IMR-90 (cell line): ENCODE measurements at regions not wholly inside any gene's neighbourhood (a gene's known extent, or its start where the extent isn't known, plus 50 kb on each side); places are given as distances from the start of the nearest gene placed in this dataset.
"Not testable (repeated sequence)": the region's sequence is repeated elsewhere in the genome, so short reads cannot be mapped to it uniquely, and the experiment has no call there.

ENCODE experiments used
- ATAC-seq: fragments of 200-7000 bp; cut with Tn5 transposase; 2 replicates; pipeline ENCODE4 v1.9.1; 2020; ENCODE audit warnings: low read depth, mild to moderate bottlenecking, moderate library complexity
- BruUV-seq: library from RNA; stranded (reverse); fragments of 400-500 nt; replicated peaks from 2 replicates; lab custom pipeline; 2021; lab: Mats Ljungman, UMichigan
- CTCF ChIA-PET: fragments of 300-600 bp; formaldehyde crosslinking; extraction: SDS; loops from one replicate; lab custom pipeline; 2021; ENCODE audit warnings: antibody characterized with exemption; lab: Yijun Ruan, JAX
- POLR2A ChIA-PET: fragments of 300-600 bp; sonication (Branson Sonifier 250); formaldehyde crosslinking; loops from one replicate; lab custom pipeline; 2022; ENCODE audit warnings: antibody characterized with exemption; ENCODE audit not compliant: unreplicated experiment; lab: Charles Lee
- DNase-seq: peaks from one replicate; pipeline ENCODE4 v3.0.0; 2013
- H2AFZ ChIP-seq: replicated peaks from 2 replicates; pipeline ENCODE3; 2013; ENCODE audit warnings: low read length, mild to moderate bottlenecking; ENCODE audit not compliant: poor library complexity
- H2AK5ac ChIP-seq: 2 replicates; pipeline ENCODE4 v1.6.1; 2013; ENCODE audit warnings: low read depth, low read length, inconsistent platforms
- H2AK9ac ChIP-seq: replicated peaks from 2 replicates; pipeline ENCODE3; 2013; ENCODE audit warnings: mild to moderate bottlenecking, low read depth, low read length, moderate library complexity; ENCODE audit not compliant: poor library complexity
- H2BK120ac ChIP-seq: 2 replicates; pipeline ENCODE4 v1.6.1; 2013; ENCODE audit warnings: low read depth, low read length, inconsistent platforms
- H2BK15ac ChIP-seq: 3 replicates; pipeline ENCODE4 v1.6.1; 2013; ENCODE audit warnings: low read depth, low read length, inconsistent platforms
- H2BK20ac ChIP-seq: 2 replicates; pipeline ENCODE4 v1.6.1; 2013; ENCODE audit warnings: low read depth, mild to moderate bottlenecking, inconsistent platforms, low read length, moderate library complexity
- H2BK5ac ChIP-seq: 2 replicates; pipeline ENCODE4 v1.6.1; 2013; ENCODE audit warnings: mild to moderate bottlenecking, low read depth, low read length, inconsistent platforms; ENCODE audit not compliant: poor library complexity, severe bottlenecking
- H3K14ac ChIP-seq: replicated peaks from 2 replicates; pipeline ENCODE4 v1.6.1; 2013; ENCODE audit warnings: low read depth, low read length, inconsistent platforms
- H3K18ac ChIP-seq: 2 replicates; pipeline ENCODE4 v1.6.1; 2013; ENCODE audit warnings: low read depth, low read length, control low read depth
- H3K23ac ChIP-seq: 2 replicates; pipeline ENCODE4 v1.6.1; 2013; ENCODE audit warnings: low read depth, low read length, inconsistent platforms
- H3K27ac ChIP-seq: 2 replicates; pipeline ENCODE4 v1.5.1; 2013; ENCODE audit warnings: mild to moderate bottlenecking, control low read depth, low read length; ENCODE audit not compliant: insufficient read depth
- H3K27me3 ChIP-seq: 2 replicates; pipeline ENCODE4 v1.6.1; 2013; ENCODE audit warnings: low read length; ENCODE audit not compliant: control insufficient read depth, insufficient read depth
- H3K36me3 ChIP-seq: 2 replicates; pipeline ENCODE4 v1.6.1; 2013; ENCODE audit warnings: low read length, mixed read lengths; ENCODE audit not compliant: control insufficient read depth, insufficient read depth
- H3K4ac ChIP-seq: 2 replicates; pipeline ENCODE4 v1.6.1; 2013; ENCODE audit warnings: low read depth, low read length, inconsistent platforms
- H3K4me1 ChIP-seq: 2 replicates; pipeline ENCODE4 v1.6.1; 2013; ENCODE audit warnings: low read length, mixed read lengths; ENCODE audit not compliant: control insufficient read depth, insufficient read depth
- H3K4me2 ChIP-seq: 2 replicates; pipeline ENCODE4 v1.6.1; 2013; ENCODE audit warnings: low read depth, mild to moderate bottlenecking, control low read depth, low read length, moderate library complexity
- H3K4me3 ChIP-seq: 2 replicates; pipeline ENCODE4 v1.5.1; 2013; ENCODE audit warnings: low read depth, mild to moderate bottlenecking, control low read depth, low read length, moderate library complexity; ENCODE audit not compliant: insufficient read depth
- H3K56ac ChIP-seq: 2 replicates; pipeline ENCODE4 v1.6.1; 2013; ENCODE audit warnings: low read length, inconsistent platforms; ENCODE audit not compliant: insufficient read depth; ENCODE audit errors: extremely low read depth
- H3K79me1 ChIP-seq, 2 experiments: 2 replicates each; pipeline ENCODE4 v1.6.1; 2013; ENCODE audit warnings: low read length in 2 of 2, inconsistent platforms in 1 of 2, low read depth in 1 of 2
- H3K9ac ChIP-seq: 2 replicates; pipeline ENCODE4 v1.6.1; 2013; ENCODE audit warnings: low read depth, low read length, control low read depth
- H3K9me1 ChIP-seq: 2 replicates; pipeline ENCODE4 v1.6.1; 2013; ENCODE audit warnings: low read length, inconsistent platforms; ENCODE audit not compliant: insufficient read depth
- H3K9me3 ChIP-seq: 2 replicates; pipeline ENCODE4 v1.6.1; 2013; ENCODE audit warnings: low read length; ENCODE audit not compliant: control insufficient read depth, insufficient read depth
- H4K20me1 ChIP-seq: 2 replicates; pipeline ENCODE4 v1.6.1; 2013; ENCODE audit warnings: low read length, inconsistent platforms; ENCODE audit not compliant: insufficient read depth
- H4K5ac ChIP-seq: 2 replicates; pipeline ENCODE4 v1.6.1; 2013; ENCODE audit warnings: mild to moderate bottlenecking, low read depth, low read length, control low read depth
- H4K8ac ChIP-seq, 2 experiments: 2 replicates each; pipeline ENCODE4 v1.6.1; 2013; ENCODE audit warnings: low read depth in 2 of 2, low read length in 2 of 2, control low read depth in 1 of 2, inconsistent platforms in 1 of 2
- H4K91ac ChIP-seq: 2 replicates; pipeline ENCODE4 v1.6.1; 2013; ENCODE audit warnings: low read depth, low read length, inconsistent platforms; ENCODE audit not compliant: insufficient read depth
- BHLHE40 ChIP-seq: fragments of 150-350 bp; IDR thresholded peaks from 2 replicates; pipeline ENCODE4 v1.6.1; 2016; ENCODE audit warnings: mild to moderate bottlenecking, low read depth, low read length
- CEBPB ChIP-seq: IDR thresholded peaks from 2 replicates; pipeline ENCODE4 v1.6.1; 2012; ENCODE audit warnings: low read depth, low read length, improper control_type of control experiment
- FOS ChIP-seq: fragments of 150-350 bp; IDR thresholded peaks from 2 replicates; pipeline ENCODE4 v1.6.1; 2016; ENCODE audit warnings: low read depth, low read length
- MAZ ChIP-seq: IDR thresholded peaks from 2 replicates; pipeline ENCODE4 v1.6.1; 2012; ENCODE audit warnings: low read depth, mild to moderate bottlenecking, low read length, improper control_type of control experiment, moderate library complexity, borderline replicate concordance
- NFE2L2 ChIP-seq: fragments of 150-350 bp; IDR thresholded peaks from 2 replicates; pipeline ENCODE4 v1.6.1; 2016; ENCODE audit warnings: low read depth, mild to moderate bottlenecking, low read length
- POLR2A ChIP-seq: IDR thresholded peaks from 2 replicates; pipeline ENCODE4 v1.6.1; 2012; ENCODE audit warnings: mild to moderate bottlenecking, low read depth, low read length
- RCOR1 ChIP-seq: IDR thresholded peaks from 2 replicates; pipeline ENCODE4 v1.6.1; 2012; ENCODE audit warnings: mild to moderate bottlenecking, low read length, improper control_type of control experiment; ENCODE audit not compliant: insufficient replicate concordance
- RFX5 ChIP-seq: IDR thresholded peaks from 2 replicates; pipeline ENCODE4 v1.8.0; 2012; ENCODE audit warnings: low read depth, mild to moderate bottlenecking, low read length, moderate library complexity
- WGBS, 2 experiments: methylation state at CpG; one replicate each; pipeline versions ENCODE4 v1.1.5 to v1.1.7; 2013; ENCODE audit warnings: missing lambda C conversion rate in 2 of 2; ENCODE audit not compliant: insufficient read length in 1 of 2; ENCODE audit errors: extremely low coverage in 2 of 2; 5-methylcytosine and 5-hydroxymethylcytosine counted together
- dilution Hi-C: fragments of 300-500 bp; cut with HindIII; formaldehyde crosslinking; loops from one replicate; pipeline ENCODE4 v1.14.3; 2018; ENCODE audit warnings: low sequenced_read_pairs; ENCODE audit not compliant: unreplicated experiment
- in situ Hi-C: fragments of 300-500 bp; cut with MboI; formaldehyde crosslinking; loops from 3 replicates; pipeline ENCODE4 v1.14.3; 2019; ENCODE audit warnings: low sequenced_read_pairs, inconsistent platforms, mixed read lengths
- intact Hi-C: fragments of 100-400 bp; cut with micrococcal nuclease; formaldehyde crosslinking; loops from 2 replicates; pipeline ENCODE4 v1.10.0; 2022
- TF ChIP-seq, protein P1 (sequence below): fragments of 150-350 bp; IDR thresholded peaks from 2 replicates; pipeline ENCODE4 v1.6.1; 2017; ENCODE audit warnings: mild to moderate bottlenecking, antibody characterized with exemption, low read length, low read depth

- H3K56ac ChIP-seq, result no peak overlapping the region
- H3K23ac ChIP-seq, result no peak overlapping the region
- H3K9me1 ChIP-seq, result no peaks in the 10 kb centered on the region
- no TSS peak for BruUV-seq
- DNase-seq (no peak), ATAC-seq (no peak)
- H2BK20ac ChIP-seq, result no peak overlapping the region
- no peak overlapping the region for H2BK5ac ChIP-seq
- no peaks in the 10 kb centered on the region for H4K20me1 ChIP-seq
- H4K8ac ChIP-seq, result no peak overlapping the region
- no peaks in the 10 kb centered on the region for H3K79me1 ChIP-seq
- no peak overlapping the region for H4K91ac ChIP-seq
- H3K4me1 ChIP-seq, result no peaks in the 10 kb centered on the region
- no peaks in the 10 kb centered on the region for H3K36me3 ChIP-seq
- in situ Hi-C loops (no loop called here), intact Hi-C loops (no loop called here), dilution Hi-C loops (no loop called here)
- no peaks in the 10 kb centered on the region for H3K27me3 ChIP-seq
- no peak overlapping the region for H3K18ac ChIP-seq
- H2BK15ac ChIP-seq, result no peak overlapping the region
- H3K27ac ChIP-seq, result no peak overlapping the region
- no peak overlapping the region for H3K4me2 ChIP-seq
- H2AK9ac ChIP-seq, result no peak overlapping the region
- no CpG with 5 or more reads among the region's 4 CpGs for WGBS, 2 experiments
- no peak overlapping the region for H3K9ac ChIP-seq
- H3K14ac ChIP-seq, result no peak overlapping the region
- H2BK120ac ChIP-seq, result no peak overlapping the region
- ChIA-PET POLR2A (no interaction called here), CTCF (no interaction called here)
- peaks cover 2% of the 10 kb centered on the region; the same call in 1 of the 2 replicates for H3K9me3 ChIP-seq
- H2AK5ac ChIP-seq, result no peak overlapping the region
- no peak overlapping the region for H3K4ac ChIP-seq
- H2AFZ ChIP-seq, result no peak overlapping the region
- TF ChIP-seq NFE2L2 (no peak), FOS (no peak), POLR2A (no peak), CEBPB (peak; percentile 21; the same call in 1 of the 2 replicates), BHLHE40 (no peak), MAZ (no peak), RFX5 (no peak), RCOR1 (no peak)
- TF ChIP-seq, protein P1, sequence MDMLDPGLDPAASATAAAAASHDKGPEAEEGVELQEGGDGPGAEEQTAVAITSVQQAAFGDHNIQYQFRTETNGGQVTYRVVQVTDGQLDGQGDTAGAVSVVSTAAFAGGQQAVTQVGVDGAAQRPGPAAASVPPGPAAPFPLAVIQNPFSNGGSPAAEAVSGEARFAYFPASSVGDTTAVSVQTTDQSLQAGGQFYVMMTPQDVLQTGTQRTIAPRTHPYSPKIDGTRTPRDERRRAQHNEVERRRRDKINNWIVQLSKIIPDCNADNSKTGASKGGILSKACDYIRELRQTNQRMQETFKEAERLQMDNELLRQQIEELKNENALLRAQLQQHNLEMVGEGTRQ, result no peak
- H3K4me3 ChIP-seq, result no peak overlapping the region
- no peak overlapping the region for H4K5ac ChIP-seq
These were observed 166.3 kb downstream of the MANEA start for GRCh38 chr6:95743591-95743990.

- H2BK120ac ChIP-seq, H2AFZ ChIP-seq, H2BK20ac ChIP-seq, H3K4me3 ChIP-seq, H3K14ac ChIP-seq, H3K36me3 ChIP-seq, BruUV-seq, H4K8ac ChIP-seq, H3K27ac ChIP-seq, H3K9me1 ChIP-seq, H3K9me3 ChIP-seq, H3K4ac ChIP-seq, H3K27me3 ChIP-seq, H3K4me2 ChIP-seq, H2BK15ac ChIP-seq, H3K9ac ChIP-seq, H3K4me1 ChIP-seq, H4K5ac ChIP-seq, H3K23ac ChIP-seq, CTCF ChIA-PET, in situ Hi-C loops, H2AK9ac ChIP-seq, H3K79me1 ChIP-seq, H4K91ac ChIP-seq, H3K56ac ChIP-seq, H2BK5ac ChIP-seq, ATAC-seq, DNase-seq, POLR2A ChIA-PET, H4K20me1 ChIP-seq, dilution Hi-C loops, H2AK5ac ChIP-seq, intact Hi-C loops, H3K18ac ChIP-seq: not testable (repeated sequence)
- WGBS, 2 experiments, result no CpG with 5 or more reads among the region's 36 CpGs
These were observed 181.1 kb downstream of the MANEA start for GRCh38 chr6:95758236-95759069.
